ENCODE measurements at regions not wholly inside any gene's neighbourhood (a gene's known extent, or its start where the extent isn't known, plus 50 kb on each side); places are given as distances from the start of the nearest gene placed in this dataset.

- no peak for TF ChIP-seq POLR2A (IDR thresholded peaks at IDR 0.05)
- TF ChIP-seq CTCF (IDR thresholded peaks at IDR 0.05): no peak
Observed at GRCh38 chr1:221912230-221912629, 170.3 kb upstream of the DUSP10 start.
